Fibroblast of skin of left quadriceps (primary cell): ENCODE measurements at regions not wholly inside any gene's neighbourhood (a gene's known extent, or its start where the extent isn't known, plus 50 kb on each side); places are given as distances from the start of the nearest gene placed in this dataset.

ENCODE experiments used
- DNase-seq, 2 experiments: peaks; one replicate each; pipeline ENCODE4 v3.0.0-alpha.2; 2013; ENCODE audit warnings: low read depth in 2 of 2

DNA sequence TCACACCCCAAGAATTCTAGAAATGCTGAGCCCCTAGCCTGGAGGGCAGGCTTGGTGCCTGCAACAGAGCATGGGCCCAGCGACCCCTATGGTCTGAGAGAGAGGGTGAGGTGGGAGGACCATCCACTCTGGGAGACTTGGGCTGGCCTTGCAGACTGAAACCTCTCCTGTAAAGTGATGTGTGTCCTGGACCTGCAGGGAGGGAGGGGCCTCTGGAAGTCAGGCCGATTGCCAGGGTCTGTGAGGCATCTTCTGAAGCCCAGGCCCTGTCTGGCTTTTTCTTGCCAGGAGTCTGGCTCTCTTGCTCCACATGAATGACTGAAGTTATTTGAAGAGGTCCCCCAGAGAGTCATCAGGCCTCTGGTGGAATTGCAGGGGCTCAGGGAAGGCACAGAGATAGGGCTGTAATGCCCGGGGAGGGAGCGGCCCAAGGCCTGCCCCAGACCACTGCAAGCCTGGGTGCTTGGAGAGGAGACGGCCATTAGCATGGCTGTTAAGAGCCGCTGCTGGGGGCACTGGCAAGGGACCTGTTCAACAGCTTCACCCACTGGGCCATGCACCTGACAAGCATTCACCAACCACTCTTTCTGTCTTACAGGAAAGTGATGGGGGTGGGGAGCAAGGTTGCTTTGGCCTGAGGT lies 56.0 kb upstream of the CHRNA7 start:
- DNase-seq, result no peak

- peak; percentile 12 to 33 for DNase-seq
These were observed 55.2 kb upstream of the CHRNA7 start for GRCh38 chr15:31974855-31975829.

- no peak for DNase-seq
These were observed 54.5 kb upstream of the CHRNA7 start for GRCh38 chr15:31975830-31976229.

DNA sequence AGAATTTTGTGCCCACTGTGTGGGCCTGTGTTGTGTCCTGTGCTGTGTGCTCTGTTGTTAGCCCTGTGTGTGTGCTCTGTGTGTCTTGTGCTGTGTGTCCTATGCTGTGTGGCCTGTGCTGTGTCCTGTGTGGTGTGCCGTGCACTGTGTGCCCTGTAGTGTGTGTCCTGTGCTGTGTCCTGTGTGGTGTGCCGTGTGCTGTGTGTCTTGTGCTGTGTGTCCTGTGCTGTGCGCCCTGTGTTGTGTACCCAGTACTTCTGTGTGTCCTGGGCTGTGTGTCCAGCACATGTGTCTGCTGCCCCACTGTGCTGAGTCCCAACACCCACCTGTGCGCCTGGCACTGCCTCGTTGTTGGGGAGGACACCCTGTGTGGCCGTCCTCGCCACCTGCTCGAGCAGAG lies 53.2 kb upstream of the CHRNA7 start:
- DNase-seq, result no peak

- DNase-seq, result no peak
These were observed 52.3 kb upstream of the CHRNA7 start for GRCh38 chr15:31977812-31978661.
